ENCODE measurements at regions not wholly inside any gene's neighbourhood (a gene's known extent, or its start where the extent isn't known, plus 50 kb on each side); places are given as distances from the start of the nearest gene placed in this dataset.

- H3K4me1 ChIP-seq (ENCODE audit: control insufficient read depth in 1 of 2, insufficient read depth in 2 of 2, low read depth in 1 of 2, low read length in 1 of 2): peaks cover 0 to 9% of the 10 kb centered on the region in 2 experiments; a peak in 1 of 4 replicates
- no peak overlapping the region for H3K4me3 ChIP-seq (ENCODE audit: low read depth in 2 of 2, low read length in 1 of 2)
- no peaks in the 10 kb centered on the region for H4K20me1 ChIP-seq (ENCODE audit: insufficient read depth)
- no peak overlapping the region for H3K4me2 ChIP-seq
- POLR2A ChIA-PET: no interaction called here
- CTCF ChIA-PET: no interaction called here
- no peak overlapping the region for H2AFZ ChIP-seq (ENCODE audit: low read depth)
- no peak overlapping the region for H3K27ac ChIP-seq (ENCODE audit: low read depth in 2 of 2, low read length in 1 of 2)
- 51% methylated on average over 5 of the region's 13 CpGs for whole genome bisulfite sequencing (ENCODE audit: low lambda C conversion rate)
- H3K79me2 ChIP-seq (ENCODE audit: insufficient read depth): no peaks in the 10 kb centered on the region
- no peaks in the 10 kb centered on the region for H3K9me3 ChIP-seq
- H3K27me3 ChIP-seq (ENCODE audit: insufficient read depth): no peaks in the 10 kb centered on the region
- H3K9me2 ChIP-seq: no peaks in the 10 kb centered on the region
- TF ChIP-seq REST (IDR thresholded peaks at IDR 0.05; ENCODE audit: low read depth, low read length) (no peak), NFIC (IDR thresholded peaks at IDR 0.05; ENCODE audit: borderline replicate concordance) (no peak), GATA2 (CRISPR knock-in tag; IDR thresholded peaks at IDR 0.05) (no peak), FOSL2 (IDR thresholded peaks at IDR 0.05; ENCODE audit: borderline replicate concordance, low read depth) (no peak), RCOR1 (IDR thresholded peaks at IDR 0.05; ENCODE audit: low read length) (no peak), RFX5 (IDR thresholded peaks at IDR 0.05; ENCODE audit: low read length) (no peak), CHD2 (IDR thresholded peaks at IDR 0.05; ENCODE audit: low read length, partially characterized antibody) (no peak), EP300 (IDR thresholded peaks at IDR 0.05; ENCODE audit: borderline replicate concordance in 1 of 2, low read depth in 1 of 2, low read length in 1 of 2) (no peak), JUND (IDR thresholded peaks at IDR 0.05) (no peak), FOXJ3 (CRISPR knock-in tag; IDR thresholded peaks at IDR 0.05) (no peak), USF1 (IDR thresholded peaks at IDR 0.05; ENCODE audit: borderline replicate concordance, low read depth) (no peak), SIN3A (IDR thresholded peaks at IDR 0.05; ENCODE audit: borderline replicate concordance, low read depth, low read length) (no peak), USF2 (IDR thresholded peaks at IDR 0.05; ENCODE audit: borderline replicate concordance, low read depth, low read length) (no peak), GABPA (IDR thresholded peaks at IDR 0.05; ENCODE audit: low read depth) (no peak), TCF12 (IDR thresholded peaks at IDR 0.05) (no peak), EZH2phosphoT487 (IDR thresholded peaks at IDR 0.05; ENCODE audit: borderline replicate concordance, low read depth) (no peak), YY1 (IDR thresholded peaks at IDR 0.05; ENCODE audit: low read depth) (no peak)
- TF ChIP-seq, protein P1, sequence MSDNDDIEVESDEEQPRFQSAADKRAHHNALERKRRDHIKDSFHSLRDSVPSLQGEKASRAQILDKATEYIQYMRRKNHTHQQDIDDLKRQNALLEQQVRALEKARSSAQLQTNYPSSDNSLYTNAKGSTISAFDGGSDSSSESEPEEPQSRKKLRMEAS (IDR thresholded peaks at IDR 0.05; ENCODE audit: low read depth): no peak
- H3K36me3 ChIP-seq (replicated peaks in 1 of 2; ENCODE audit: control insufficient read depth in 1 of 2, insufficient read depth in 2 of 2, low read length in 1 of 2): no peaks in the 10 kb centered on the region
- no peaks in the 10 kb centered on the region for H3F3A ChIP-seq (replicated peaks; ENCODE audit: insufficient read depth)
- DNase-seq: no peak
- no peak overlapping the region for H3K9ac ChIP-seq
Observed at GRCh38 chr11:70669281-70669680, 271.0 kb downstream of the CTTN start.

Measured in SK-N-SH (cell line).